ENCODE measurements at regions not wholly inside any gene's neighbourhood (a gene's known extent, or its start where the extent isn't known, plus 50 kb on each side); places are given as distances from the start of the nearest gene placed in this dataset.

GRCh38 chr5:86008293-86008692 lies 609.4 kb upstream of the COX7C start:
- Histone ChIP-seq H2BK15ac (ENCODE audit: low read length) (no peak overlapping the region), H3K79me1 (ENCODE audit: low read depth, low read length) (no peaks in the 10 kb centered on the region), H3K23me2 (ENCODE audit: low read depth, low read length) (no peaks in the 10 kb centered on the region), H4K20me1 (replicated peaks in 1 of 2; ENCODE audit: control insufficient read depth in 1 of 2, insufficient read depth in 2 of 2, low read length in 2 of 2) (no peaks in the 10 kb centered on the region), H2BK5ac (ENCODE audit: low read depth, low read length) (no peak overlapping the region), H3K56ac (replicated peaks; ENCODE audit: insufficient read length, low read depth, low read length) (no peak overlapping the region), H2AK5ac (ENCODE audit: low read depth, low read length) (no peak overlapping the region), H4K5ac (ENCODE audit: insufficient read length, low read depth, low read length) (no peak overlapping the region), H3K9ac (replicated peaks in 1 of 4; ENCODE audit: extremely low read depth in 1 of 4, low read depth in 3 of 4, low read length in 3 of 4) (no peak overlapping the region), H3K36me3 (ENCODE audit: control insufficient read depth in 2 of 4, insufficient read depth in 4 of 4, low read length in 3 of 4) (no peaks in the 10 kb centered on the region), H3K4me3 (ENCODE audit: extremely low read depth in 1 of 4, insufficient read depth in 2 of 4, low read depth in 3 of 4, low read length in 4 of 4) (no peak overlapping the region), H2BK20ac (ENCODE audit: low read length) (no peak overlapping the region), H4K91ac (replicated peaks; ENCODE audit: insufficient read length, low read length) (no peak overlapping the region), H3K4me1 (replicated peaks in 1 of 4; ENCODE audit: control insufficient read depth in 3 of 4, insufficient read depth in 4 of 4, low read length in 3 of 4) (no peaks in the 10 kb centered on the region), H3K23ac (ENCODE audit: insufficient read length) (no peak overlapping the region), H3K27me3 (replicated peaks in 1 of 4; ENCODE audit: control insufficient read depth in 3 of 4, extremely low read depth in 1 of 4, insufficient read depth in 3 of 4, low read length in 3 of 4) (no peaks in the 10 kb centered on the region), H3K9me3 (ENCODE audit: insufficient read depth in 2 of 2, low read depth in 1 of 2, low read length in 1 of 2) (0 out of 4 replicates have a peak, but pooled peaks cover 0 to 4% of the 10 kb centered on the region in 2 experiments), H3K4ac (replicated peaks; ENCODE audit: insufficient read length, low read depth, low read length) (no peak overlapping the region), H3K14ac (ENCODE audit: insufficient read length) (no peak overlapping the region), H3K18ac (ENCODE audit: extremely low read depth, low read length) (no peak overlapping the region), H3K79me2 (ENCODE audit: control insufficient read depth in 1 of 2, insufficient read depth in 2 of 2, low read length in 2 of 2) (no peaks in the 10 kb centered on the region), H2AFZ (ENCODE audit: low read length) (no peak overlapping the region), H4K8ac (ENCODE audit: extremely low read depth, insufficient read depth, low read length) (no peak overlapping the region), H3K27ac (ENCODE audit: low read depth, low read length) (no peak overlapping the region), H3K4me2 (ENCODE audit: insufficient read depth in 1 of 2, low read depth in 2 of 2, low read length in 2 of 2) (no peak overlapping the region), H2BK12ac (ENCODE audit: low read depth, low read length) (no peak overlapping the region), H2BK120ac (replicated peaks; ENCODE audit: low read depth, low read length) (no peak overlapping the region)
- FAIRE-seq (no peak), DNase-seq (ENCODE audit: low read depth in 1 of 2, low spot score in 2 of 2) (no peak)
- TF ChIP-seq CBX8 (IDR thresholded peaks at IDR 0.05; ENCODE audit: borderline replicate concordance, low read depth, low read length): no peak
- WGBS, 2 experiments (ENCODE audit: extremely low coverage in 1 of 2, insufficient coverage in 1 of 2, insufficient read length in 1 of 2, insufficient replicate concordance in 2 of 2, low coverage in 1 of 2, low lambda C conversion rate in 2 of 2, missing lambda C conversion rate in 1 of 2): 90% methylated on average over 2 of the region's 2 CpGs; no CpG with 5 or more reads in 1 of the 2 experiments
- ChIA-PET POLR2A (ENCODE audit: partially characterized antibody) (no interaction called here), CTCF (ENCODE audit: partially characterized antibody) (no interaction called here)

All from H1 (cell line).